ENCODE measurements at regions not wholly inside any gene's neighbourhood (a gene's known extent, or its start where the extent isn't known, plus 50 kb on each side); places are given as distances from the start of the nearest gene placed in this dataset.

DNA sequence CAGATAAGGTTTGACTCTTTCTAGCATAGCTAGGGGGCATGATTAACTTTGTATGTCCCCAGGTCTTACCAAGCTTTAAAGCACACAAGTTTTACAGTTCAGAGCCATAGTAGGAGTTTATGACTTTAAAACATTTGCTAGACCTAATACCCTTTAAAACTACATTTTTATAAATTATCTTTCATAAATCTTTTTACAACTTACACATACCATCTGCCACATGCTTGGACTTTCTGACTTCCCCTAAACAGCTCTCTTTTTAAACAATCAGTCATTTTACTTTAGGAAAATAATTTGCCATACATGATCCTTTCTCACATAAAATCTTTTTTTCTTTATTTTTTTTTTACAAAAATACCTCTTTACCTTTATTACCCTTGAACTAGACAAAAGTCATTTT is 735.3 kb upstream of the CADM2 start:
- no peak for DNase-seq (ENCODE audit: extremely low read depth, low read depth)
- TF ChIP-seq, protein P1, sequence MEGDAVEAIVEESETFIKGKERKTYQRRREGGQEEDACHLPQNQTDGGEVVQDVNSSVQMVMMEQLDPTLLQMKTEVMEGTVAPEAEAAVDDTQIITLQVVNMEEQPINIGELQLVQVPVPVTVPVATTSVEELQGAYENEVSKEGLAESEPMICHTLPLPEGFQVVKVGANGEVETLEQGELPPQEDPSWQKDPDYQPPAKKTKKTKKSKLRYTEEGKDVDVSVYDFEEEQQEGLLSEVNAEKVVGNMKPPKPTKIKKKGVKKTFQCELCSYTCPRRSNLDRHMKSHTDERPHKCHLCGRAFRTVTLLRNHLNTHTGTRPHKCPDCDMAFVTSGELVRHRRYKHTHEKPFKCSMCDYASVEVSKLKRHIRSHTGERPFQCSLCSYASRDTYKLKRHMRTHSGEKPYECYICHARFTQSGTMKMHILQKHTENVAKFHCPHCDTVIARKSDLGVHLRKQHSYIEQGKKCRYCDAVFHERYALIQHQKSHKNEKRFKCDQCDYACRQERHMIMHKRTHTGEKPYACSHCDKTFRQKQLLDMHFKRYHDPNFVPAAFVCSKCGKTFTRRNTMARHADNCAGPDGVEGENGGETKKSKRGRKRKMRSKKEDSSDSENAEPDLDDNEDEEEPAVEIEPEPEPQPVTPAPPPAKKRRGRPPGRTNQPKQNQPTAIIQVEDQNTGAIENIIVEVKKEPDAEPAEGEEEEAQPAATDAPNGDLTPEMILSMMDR (IDR thresholded peaks at IDR 0.05; ENCODE audit: low read depth, low read length, missing control alignments), result no peak

DNA sequence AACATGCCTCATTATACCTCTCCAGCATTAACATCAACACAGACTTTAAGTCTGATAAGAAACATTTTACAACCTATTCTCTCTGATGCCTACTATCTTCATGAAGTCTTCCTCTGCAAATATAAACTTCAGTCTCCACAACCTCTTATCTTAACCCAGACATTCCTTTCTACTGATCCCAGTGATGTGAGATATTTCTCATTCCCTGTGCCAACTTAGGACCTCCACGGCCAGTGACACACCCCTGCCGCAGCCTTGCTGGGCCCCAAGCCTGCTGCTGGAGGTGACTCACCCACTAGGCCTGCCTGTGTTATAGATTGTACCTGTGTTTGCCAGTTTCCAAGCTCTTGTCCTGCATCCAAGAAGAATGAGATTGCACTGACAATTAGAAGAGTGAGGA is 734.5 kb upstream of the CADM2 start:
- TF ChIP-seq, protein P1 (IDR thresholded peaks at IDR 0.05; ENCODE audit: low read depth, low read length, missing control alignments), result no peak
- DNase-seq (ENCODE audit: extremely low read depth, low read depth), result no peak
- H3K4me3 ChIP-seq (replicated peaks; ENCODE audit: low read depth, low read length), result no peak overlapping the region

More for the DNA sequence above, 735.3 kb upstream of the CADM2 start:
- H3K4me3 ChIP-seq (replicated peaks; ENCODE audit: low read depth, low read length), result no peak overlapping the region

DNA sequence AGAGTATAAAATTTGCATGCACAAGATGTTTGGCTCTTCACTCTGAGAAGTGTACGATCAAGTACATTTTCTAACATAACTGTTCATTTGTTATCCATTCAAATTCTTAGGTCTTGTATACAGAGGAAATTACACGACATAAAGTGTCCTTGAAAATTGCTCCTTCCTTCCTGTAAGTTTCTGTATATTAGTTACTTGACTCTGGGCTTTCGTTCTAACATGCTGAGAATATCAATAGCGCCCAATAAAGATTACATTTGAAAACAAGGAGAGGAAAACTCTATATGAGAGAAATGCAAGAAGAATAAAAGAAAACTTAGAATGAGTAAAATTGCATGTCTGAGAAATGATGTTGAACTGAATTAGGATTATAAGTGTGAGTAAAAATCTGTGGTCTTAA is 722.5 kb upstream of the CADM2 start:
- TF ChIP-seq, protein P1 (IDR thresholded peaks at IDR 0.05; ENCODE audit: low read depth, low read length, missing control alignments), result no peak
- no peak overlapping the region for H3K4me3 ChIP-seq (replicated peaks; ENCODE audit: low read depth, low read length)
- DNase-seq (ENCODE audit: extremely low read depth, low read depth), result no peak

DNA sequence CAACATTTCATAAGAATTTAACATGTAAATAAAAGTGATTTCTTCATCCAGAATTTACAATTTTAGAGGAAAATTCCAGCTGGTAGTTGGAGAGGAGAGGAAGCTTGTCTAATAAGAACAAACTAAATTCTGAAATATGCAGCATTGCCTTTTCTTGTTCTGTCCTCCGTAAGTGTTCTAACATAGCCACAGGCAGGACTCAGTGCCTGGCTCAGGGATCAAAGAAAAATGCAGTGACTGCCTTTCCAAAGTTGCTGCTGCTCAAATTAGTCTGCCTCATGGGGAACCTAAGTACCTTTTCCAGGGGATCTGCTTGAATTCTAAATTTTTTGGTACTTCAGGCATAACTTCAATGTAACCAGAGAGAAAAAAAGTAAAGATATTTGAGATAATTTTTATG is 713.0 kb upstream of the CADM2 start:
- TF ChIP-seq, protein P1 (IDR thresholded peaks at IDR 0.05; ENCODE audit: low read depth, low read length, missing control alignments), result no peak
- no peak overlapping the region for H3K4me3 ChIP-seq (replicated peaks; ENCODE audit: low read depth, low read length)
- DNase-seq (ENCODE audit: extremely low read depth, low read depth), result no peak

DNA sequence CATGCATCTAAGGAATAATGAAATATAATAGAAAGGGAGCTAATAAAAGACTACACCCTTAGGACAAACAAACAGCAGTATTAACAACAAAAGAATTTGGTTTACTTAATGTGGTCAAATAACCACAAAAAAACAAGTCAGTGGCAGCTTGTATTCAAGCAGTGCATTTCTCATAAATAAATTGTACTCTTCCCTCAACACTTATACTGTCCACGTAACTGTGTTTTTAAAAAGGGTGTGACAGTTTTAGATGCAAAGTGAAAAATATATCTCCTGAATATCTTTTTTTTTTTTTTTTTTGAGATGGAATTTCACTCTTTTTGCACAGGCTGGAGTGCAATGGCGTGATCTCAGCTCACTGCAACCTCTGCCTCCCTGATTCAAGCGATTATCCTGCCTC is 698.2 kb upstream of the CADM2 start:
- no peak for DNase-seq (ENCODE audit: extremely low read depth, low read depth)
- TF ChIP-seq, protein P1 (IDR thresholded peaks at IDR 0.05; ENCODE audit: low read depth, low read length, missing control alignments), result no peak
- H3K4me3 ChIP-seq (replicated peaks; ENCODE audit: low read depth, low read length), result no peak overlapping the region

DNA sequence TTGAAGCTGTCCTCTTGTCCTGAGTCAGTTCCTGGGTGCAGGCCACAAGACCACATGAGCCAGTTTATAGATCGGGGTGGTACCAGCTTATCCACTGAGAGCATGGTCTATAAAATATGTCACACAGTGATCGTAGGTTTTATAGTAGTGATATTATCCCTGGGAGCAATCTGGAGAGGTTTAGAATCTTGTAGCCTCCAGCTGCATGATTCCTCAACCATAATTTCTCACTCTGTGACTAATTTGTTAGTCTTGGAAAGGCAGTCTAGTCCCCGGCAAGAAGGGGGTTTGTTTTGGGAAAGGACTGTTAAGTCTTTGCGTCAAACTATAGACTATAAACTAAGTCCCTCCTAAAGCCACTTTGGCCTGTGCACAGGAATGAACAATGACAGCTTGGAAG is 693.0 kb upstream of the CADM2 start:
- no peak overlapping the region for H3K4me3 ChIP-seq (replicated peaks; ENCODE audit: low read depth, low read length)
- TF ChIP-seq, protein P1 (IDR thresholded peaks at IDR 0.05; ENCODE audit: low read depth, low read length, missing control alignments), result no peak
- no peak for DNase-seq (ENCODE audit: extremely low read depth, low read depth)

DNA sequence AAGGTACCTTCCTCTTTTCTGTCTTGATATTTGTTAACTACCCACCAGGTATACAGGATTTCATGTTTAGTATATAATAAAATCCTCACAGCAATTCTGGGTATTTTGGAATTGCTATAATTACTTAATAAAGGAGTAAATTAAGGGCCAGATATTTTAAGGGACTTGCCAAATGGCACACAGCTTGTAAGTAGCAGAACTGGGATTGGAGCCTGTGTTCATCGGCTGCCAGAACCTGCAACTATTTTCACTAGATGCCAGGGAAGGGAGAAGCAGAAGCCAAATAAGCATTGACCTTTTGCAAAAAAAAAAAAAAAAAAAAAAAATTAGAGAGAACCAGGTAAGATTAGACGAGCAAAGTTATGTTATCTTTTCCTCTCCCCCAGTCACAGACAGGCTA is 683.3 kb upstream of the CADM2 start:
- no peak for DNase-seq (ENCODE audit: extremely low read depth, low read depth)
- TF ChIP-seq, protein P1 (IDR thresholded peaks at IDR 0.05; ENCODE audit: low read depth, low read length, missing control alignments), result no peak
- no peak overlapping the region for H3K4me3 ChIP-seq (replicated peaks; ENCODE audit: low read depth, low read length)

Data from HFF-Myc (cell line).